ENCODE measurements at regions not wholly inside any gene's neighbourhood (a gene's known extent, or its start where the extent isn't known, plus 50 kb on each side); places are given as distances from the start of the nearest gene placed in this dataset.
A peak's percentile ranks its signal among the peaks of the same experiment; 100 is the strongest.
"Not testable (repeated sequence)": the region's sequence is repeated elsewhere in the genome, so short reads cannot be mapped to it uniquely, and the experiment has no call there.

DNA sequence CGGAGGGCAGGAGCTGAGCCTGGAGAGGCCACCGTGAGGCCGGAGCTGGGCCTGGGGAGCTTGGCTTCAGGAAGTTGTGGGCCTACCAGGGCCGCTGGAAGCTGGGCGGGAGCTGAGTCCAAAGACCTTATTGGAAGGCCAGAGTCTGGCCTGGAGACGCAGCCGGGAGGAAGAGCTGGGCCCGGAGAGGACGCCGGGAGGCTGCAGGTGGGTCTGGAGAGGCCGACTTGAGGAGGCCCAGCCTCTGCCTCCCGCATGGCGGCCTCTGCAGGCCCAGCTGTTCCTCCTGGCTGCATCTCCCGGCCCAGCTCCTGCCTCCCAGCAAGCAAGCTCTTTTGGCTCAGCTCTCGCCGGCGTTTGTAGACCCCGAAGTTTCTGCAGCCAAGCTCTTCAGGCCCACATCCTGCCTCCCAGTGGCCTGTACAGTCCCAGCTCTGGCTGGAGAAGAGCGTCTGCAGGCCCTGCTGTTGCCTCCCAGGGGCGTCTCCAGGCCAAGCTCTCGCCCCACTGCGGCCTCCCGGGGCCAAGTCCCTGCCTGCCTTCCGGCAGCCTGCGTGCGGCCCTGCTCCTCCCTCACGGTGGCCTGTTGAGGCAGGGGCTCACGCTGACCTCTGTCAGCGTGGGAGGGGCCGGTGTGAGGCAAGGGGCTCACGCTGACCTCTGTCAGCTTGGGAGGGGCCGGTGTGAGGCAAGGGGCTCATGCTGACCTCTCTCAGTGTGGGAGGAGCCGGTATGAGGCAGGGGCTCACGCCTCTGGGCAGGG, 70.4 kb upstream of the COBL start:
- DNase-seq = not testable (repeated sequence)

DNA sequence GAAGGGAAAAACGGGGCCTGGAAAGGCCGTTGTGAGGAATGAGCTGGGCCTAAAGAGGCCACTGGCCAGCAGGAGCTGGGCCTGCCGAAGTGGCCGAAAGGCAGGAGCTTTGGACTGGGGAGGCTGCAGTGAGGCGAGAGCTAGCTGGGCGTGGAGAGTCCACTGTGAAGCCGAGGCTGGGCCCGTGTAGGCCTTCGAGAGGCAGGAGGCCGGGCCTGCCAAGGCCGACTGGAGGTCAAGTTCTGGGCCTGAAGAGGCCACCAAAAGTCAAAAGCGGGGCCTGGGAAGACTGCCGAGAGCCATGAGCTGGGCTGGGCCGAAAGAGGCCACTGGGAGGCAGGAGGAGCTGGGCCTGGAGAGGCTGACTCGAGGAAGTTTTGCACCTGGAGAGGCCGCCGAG, 69.6 kb upstream of the COBL start:
- not testable (repeated sequence) for DNase-seq

DNA sequence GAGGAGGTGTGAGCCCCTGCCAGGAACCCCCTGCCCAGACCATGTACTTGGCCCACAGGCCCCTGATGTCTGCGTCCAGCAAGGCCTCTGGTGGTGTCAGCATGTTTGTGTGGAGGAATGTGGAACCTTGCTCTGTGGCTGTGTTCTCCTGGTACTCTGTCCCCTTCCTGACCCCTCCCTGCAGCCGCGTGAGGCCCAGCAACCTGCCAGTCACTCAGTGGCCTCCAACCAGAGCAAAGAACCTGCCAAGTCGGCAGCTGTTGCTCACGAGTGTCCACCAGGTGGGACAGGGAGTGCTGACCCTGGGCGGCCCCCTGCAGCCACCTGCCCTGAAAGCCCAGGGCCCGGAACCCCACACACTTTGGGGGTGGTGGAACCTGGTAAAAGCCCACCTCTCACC, 65.6 kb upstream of the COBL start:
- not testable (repeated sequence) for DNase-seq

DNA sequence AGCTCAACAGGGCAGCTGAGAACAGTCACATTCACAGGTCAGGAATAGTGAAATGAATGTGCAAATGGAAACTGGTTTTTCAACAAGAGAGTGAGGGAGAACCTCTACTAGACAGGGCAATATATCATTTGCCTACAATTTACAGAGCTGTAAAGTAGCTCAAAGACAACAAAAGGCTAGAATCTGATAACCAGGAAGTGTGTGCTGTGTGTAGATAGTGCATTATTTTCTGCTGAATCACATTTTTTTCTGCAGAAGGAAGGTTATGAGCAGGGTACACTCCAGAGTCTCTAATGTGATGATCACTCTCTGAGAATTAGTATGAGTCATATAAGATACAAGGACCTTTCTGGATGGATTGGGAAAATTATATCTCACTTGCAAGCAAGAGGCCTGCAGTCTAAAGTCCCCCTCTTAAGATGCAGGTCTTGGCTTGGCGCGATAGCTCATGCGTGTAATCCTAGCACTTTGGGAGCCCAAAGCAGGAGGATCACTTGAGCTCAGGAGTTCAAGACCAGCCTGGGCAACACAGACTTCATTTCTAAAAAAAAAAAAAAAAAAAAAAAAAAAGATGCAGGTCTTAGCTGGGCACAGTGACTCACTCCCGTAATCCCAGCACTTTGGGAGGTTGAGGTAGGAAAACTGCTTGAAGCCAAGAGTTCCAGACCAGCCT, 59.9 kb upstream of the COBL start:
- no peak for DNase-seq

DNA sequence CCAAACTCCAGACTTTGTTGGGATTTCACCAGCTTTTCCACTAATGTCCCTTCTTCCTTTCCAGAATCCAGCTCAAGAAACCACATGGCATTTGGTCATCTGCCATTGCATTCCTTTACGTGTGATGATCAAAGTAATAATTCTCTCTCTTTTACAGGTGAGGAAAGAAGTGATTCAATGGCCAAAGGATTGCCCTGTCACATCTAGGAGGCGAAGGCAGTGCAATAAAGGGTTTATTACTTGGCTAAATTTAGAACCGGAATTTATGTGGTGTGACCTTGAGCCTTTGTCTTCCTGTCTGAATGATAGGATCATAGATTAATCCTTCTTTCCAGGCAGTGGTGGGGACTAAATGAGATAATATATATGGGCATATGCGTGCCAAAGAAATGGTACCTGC, 58.3 kb upstream of the COBL start:
- no peak for DNase-seq

DNA sequence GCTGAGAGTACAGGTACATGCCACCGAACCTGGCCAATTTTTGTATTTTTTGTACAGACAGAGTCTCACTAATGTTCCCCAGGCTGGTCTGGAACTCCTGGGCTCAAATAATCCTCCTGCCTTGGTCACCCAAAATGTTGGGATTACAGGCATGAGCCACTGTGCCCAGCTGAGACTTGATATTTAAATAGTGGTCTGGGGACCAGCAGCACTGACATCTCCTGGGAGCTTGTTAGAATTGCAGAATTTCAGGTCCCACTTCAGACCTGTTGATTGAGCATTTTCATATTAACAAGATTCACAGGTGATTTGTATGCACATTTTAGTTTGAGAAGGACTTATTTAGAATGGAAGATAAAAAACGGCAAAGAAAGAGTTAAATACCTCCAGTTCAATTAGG, 57.0 kb upstream of the COBL start:
- not testable (repeated sequence) for DNase-seq

DNA sequence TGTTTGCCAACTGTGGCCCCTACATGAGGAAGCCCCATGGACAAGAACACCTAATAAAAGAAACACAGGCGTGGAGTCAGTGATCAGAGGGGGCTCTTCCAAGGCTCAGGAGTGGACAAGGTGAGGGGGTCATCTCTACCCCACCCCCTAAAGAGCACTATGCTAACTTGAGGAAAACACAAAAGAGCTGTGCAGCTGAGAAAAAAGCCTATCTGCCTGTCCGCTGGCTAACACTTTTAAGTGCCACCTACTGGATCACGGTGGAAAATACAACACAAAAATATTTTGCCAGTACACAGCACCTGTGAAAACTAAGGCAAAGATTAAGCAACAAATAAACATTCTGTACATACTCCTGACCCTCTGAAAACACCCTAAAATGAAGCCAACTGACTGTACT, 53.1 kb upstream of the COBL start:
- no peak for DNase-seq

DNA sequence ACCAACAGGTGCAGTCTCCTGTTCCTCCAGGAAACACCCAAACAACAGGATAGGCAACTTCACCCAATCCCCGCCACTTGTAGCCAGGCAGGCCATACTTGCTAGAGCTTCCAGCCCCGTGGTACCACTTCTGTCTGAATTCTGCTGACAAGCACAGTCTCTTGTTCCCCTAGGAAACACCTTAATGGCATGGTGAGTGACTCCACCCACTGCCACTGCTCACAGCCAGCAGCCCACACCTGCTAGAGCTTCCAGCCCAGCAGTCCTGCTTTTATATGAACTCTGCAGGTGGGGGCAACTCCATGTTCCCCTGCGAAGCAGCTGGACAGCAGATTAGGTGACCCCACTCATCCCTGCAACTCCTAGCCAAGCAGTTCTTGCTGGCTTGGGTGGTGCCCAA, 52.6 kb upstream of the COBL start:
- DNase-seq = not testable (repeated sequence)

DNA sequence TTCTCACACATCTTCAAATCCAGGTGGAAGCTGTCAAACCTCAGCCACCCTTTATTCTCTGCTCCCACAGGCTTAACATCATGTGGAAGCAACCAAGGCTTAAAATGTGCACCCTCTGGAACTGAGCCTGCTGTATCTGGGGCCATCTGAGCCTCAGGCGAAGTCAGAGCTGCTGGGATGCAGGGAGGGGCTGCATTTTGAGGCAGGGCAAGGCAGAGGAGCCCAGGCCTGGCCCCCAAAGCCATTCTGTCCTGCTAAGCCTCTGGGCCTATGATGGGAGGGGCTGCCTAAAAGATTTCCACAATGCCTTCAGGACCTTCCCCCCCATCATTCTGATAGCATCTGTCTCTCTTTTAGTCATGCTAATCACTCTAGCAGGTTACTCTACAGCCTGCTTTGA, 51.7 kb upstream of the COBL start:
- DNase-seq = no peak

DNA sequence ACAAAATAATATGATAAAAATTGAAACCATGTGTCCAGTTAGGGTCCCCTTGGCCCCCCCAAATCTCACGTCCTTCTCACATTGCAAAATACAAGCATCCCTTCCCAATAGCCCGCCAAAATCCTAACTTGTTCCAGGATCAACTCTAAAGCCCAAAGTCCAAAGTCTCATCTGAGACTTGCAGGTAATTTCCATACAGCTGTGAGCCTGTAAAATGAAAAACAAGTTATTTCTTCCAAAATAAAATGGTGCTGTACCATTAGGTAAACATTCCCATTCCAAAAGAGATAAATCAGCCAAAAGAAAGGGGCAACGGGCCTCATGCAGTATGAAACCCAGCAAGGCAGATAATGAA, 51.0 kb upstream of the COBL start:
- no peak for DNase-seq

DNA sequence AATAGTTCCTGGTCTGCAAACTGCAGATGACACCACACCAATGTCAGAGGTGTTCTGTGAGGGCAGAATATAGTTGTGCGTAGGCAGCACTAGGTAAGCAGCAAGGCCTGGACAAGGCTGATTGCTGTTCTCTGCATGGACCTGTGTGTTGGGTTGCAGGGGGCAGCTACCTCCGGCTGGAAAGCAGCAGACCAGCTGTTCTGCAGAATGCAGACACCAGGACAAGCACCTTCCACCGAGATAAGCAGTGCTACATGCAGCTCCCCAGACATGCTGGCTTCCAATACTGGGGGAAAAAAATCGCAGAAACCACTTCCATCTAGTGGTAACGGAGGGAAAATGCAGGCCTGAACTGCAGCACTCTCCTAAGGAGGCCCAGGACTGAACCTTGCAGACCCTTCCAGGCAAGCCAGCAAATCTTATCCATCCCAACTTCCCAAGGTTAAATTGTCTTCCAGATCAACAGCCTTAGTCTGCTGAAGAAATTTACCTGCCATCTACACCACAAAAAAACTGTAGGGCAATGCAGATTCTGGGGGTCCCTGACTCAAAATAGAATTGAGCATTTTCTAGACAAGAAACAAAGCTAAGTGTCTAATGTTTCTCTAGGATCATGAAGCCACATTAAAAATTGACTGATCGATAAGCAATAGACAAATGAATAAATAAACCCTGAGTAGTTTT, 50.5 kb upstream of the COBL start:
- DNase-seq = peak; percentile 77

Measured in NCI-H2171 (cell line).